ENCODE measurements at regions not wholly inside any gene's neighbourhood (a gene's known extent, or its start where the extent isn't known, plus 50 kb on each side); places are given as distances from the start of the nearest gene placed in this dataset.
"Not testable (repeated sequence)": the region's sequence is repeated elsewhere in the genome, so short reads cannot be mapped to it uniquely, and the experiment has no call there.

DNA sequence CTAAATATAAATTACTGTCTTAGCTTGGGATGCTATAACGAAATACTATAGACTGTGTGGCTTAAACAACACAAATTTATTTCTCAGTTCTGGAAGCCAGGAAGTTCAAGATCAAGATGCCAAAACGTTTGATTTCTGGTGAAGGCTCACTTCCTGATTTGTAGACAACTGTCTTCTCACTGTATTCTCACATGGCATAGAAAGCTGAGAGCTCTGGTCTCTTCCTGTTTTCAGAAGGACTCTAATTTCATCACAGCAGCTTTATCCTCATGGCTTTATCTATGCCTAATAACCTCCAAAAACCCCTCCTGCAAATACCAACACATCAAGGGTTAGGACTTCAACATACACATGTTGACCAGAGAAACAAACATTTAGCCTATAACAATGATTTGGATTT, 1795.5 kb downstream of the MRPL39 start:
- 4% methylated on average over 2 of the region's 2 CpGs for WGBS
- H3K36me3 ChIP-seq (ENCODE audit: control insufficient read depth in 2 of 2, insufficient read depth in 2 of 2, low read length in 1 of 2): no peaks in the 10 kb centered on the region
- no peaks in the 10 kb centered on the region for H3K27me3 ChIP-seq (ENCODE audit: control insufficient read depth in 2 of 2, insufficient read depth in 1 of 2, low read length in 1 of 2)
- H3K9me3 ChIP-seq (ENCODE audit: control insufficient read depth in 2 of 2, insufficient read depth in 1 of 2, low read length in 1 of 2): no peaks in the 10 kb centered on the region
- no peaks in the 10 kb centered on the region for H3K4me1 ChIP-seq (ENCODE audit: control insufficient read depth in 2 of 2, insufficient read depth in 2 of 2, low read length in 2 of 2)
- no peak for DNase-seq (ENCODE audit: low read depth in 6 of 9, low spot score in 9 of 9)
- H3K4me3 ChIP-seq (ENCODE audit: low read length in 2 of 2): no peak overlapping the region
- H3K27ac ChIP-seq (ENCODE audit: low read depth in 1 of 2, low read length in 1 of 2): no peak overlapping the region

DNA sequence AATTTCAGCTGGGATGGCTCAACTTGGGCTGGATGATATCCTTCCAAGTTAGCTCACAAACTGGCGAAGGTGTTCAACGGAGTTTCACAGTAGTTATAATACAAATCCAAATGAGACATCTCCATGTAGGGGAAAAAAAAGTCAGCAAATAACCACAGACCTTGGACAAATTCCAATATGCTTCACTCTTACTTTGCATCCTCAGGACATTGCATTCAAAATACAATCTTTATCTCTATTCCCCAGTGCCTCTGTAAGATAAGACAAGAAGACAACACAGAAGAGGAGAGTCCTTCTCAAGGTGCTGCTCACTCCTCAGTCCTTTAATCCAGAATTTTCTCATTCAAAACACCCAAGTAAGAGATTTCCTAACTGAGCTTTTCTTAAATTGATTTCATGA, 1797.7 kb downstream of the MRPL39 start:
- Histone ChIP-seq H3K9me3 (ENCODE audit: control insufficient read depth in 2 of 2, insufficient read depth in 1 of 2, low read length in 1 of 2) (no peaks in the 10 kb centered on the region), H3K36me3 (ENCODE audit: control insufficient read depth in 2 of 2, insufficient read depth in 2 of 2, low read length in 1 of 2) (no peaks in the 10 kb centered on the region), H3K27ac (ENCODE audit: low read depth in 1 of 2, low read length in 1 of 2) (no peak overlapping the region), H3K27me3 (ENCODE audit: control insufficient read depth in 2 of 2, insufficient read depth in 1 of 2, low read length in 1 of 2) (no peaks in the 10 kb centered on the region), H3K4me1 (ENCODE audit: control insufficient read depth in 2 of 2, insufficient read depth in 2 of 2, low read length in 2 of 2) (no peaks in the 10 kb centered on the region), H3K4me3 (ENCODE audit: low read length in 2 of 2) (no peak overlapping the region)
- DNase-seq (ENCODE audit: low read depth in 6 of 9, low spot score in 9 of 9): no peak
- WGBS: 78% methylated on average over 2 of the region's 2 CpGs

DNA sequence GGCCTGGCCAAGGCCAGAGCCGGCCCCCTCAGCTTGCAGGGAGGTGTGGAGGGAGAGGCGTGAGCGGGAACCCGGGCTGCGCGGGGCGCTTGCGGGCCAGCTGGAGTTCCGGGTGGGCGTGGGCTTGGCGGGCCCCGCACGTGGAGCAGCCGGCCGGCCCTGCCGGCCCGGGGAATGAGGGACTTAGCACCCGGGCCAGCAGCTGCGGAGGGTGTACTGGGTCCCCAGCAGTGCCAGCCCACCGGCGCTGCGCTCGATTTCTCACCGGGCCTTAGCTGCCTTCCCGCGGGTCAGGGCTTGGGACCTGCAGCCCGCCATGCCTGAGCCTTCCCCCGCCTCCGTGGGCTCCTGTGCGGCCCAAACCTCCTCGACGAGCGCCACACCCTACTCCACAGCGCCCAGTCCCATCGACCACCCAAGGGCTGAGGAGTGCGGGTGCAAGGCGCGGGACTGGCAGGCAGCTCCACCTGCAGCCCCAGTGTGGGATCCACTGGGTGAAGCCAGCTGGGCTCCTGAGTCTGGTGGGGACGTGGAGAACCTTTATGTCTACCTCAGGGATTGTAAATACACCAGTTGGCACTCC, 1800.2 kb downstream of the MRPL39 start:
- not testable (repeated sequence) for DNase-seq (ENCODE audit: low read depth in 6 of 9, low spot score in 9 of 9); H3K4me3 ChIP-seq (ENCODE audit: low read length in 2 of 2); H3K27ac ChIP-seq (ENCODE audit: low read depth in 1 of 2, low read length in 1 of 2); H3K36me3 ChIP-seq (ENCODE audit: control insufficient read depth in 2 of 2, insufficient read depth in 2 of 2, low read length in 1 of 2); H3K4me1 ChIP-seq (ENCODE audit: control insufficient read depth in 2 of 2, insufficient read depth in 2 of 2, low read length in 2 of 2); H3K27me3 ChIP-seq (ENCODE audit: control insufficient read depth in 2 of 2, insufficient read depth in 1 of 2, low read length in 1 of 2); H3K9me3 ChIP-seq (ENCODE audit: control insufficient read depth in 2 of 2, insufficient read depth in 1 of 2, low read length in 1 of 2)
- 96% methylated on average over 39 of the region's 39 CpGs for WGBS

DNA sequence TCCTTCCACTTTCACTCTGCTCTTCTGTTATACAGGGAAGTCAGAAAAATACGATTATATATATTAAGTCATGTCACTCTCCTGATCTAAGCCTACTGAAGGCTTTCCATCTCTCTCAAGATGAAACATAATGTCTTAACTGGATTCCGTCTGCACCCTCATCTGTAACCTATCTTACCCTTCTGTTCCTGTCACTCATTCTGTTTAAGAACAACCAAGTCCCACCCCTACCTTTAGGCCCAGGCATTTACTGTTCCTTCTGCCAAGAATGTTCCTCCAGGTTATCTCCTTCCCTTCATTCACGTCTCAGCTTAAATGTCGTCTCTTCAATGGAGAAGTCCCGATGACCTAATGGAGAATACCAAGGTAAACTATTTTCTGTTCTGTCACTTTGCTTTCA, 1802.4 kb downstream of the MRPL39 start:
- Histone ChIP-seq H3K27ac (ENCODE audit: low read depth in 1 of 2, low read length in 1 of 2) (no peak overlapping the region), H3K4me1 (ENCODE audit: control insufficient read depth in 2 of 2, insufficient read depth in 2 of 2, low read length in 2 of 2) (no peaks in the 10 kb centered on the region), H3K36me3 (ENCODE audit: control insufficient read depth in 2 of 2, insufficient read depth in 2 of 2, low read length in 1 of 2) (no peaks in the 10 kb centered on the region), H3K4me3 (ENCODE audit: low read length in 2 of 2) (no peak overlapping the region), H3K9me3 (ENCODE audit: control insufficient read depth in 2 of 2, insufficient read depth in 1 of 2, low read length in 1 of 2) (no peaks in the 10 kb centered on the region), H3K27me3 (ENCODE audit: control insufficient read depth in 2 of 2, insufficient read depth in 1 of 2, low read length in 1 of 2) (no peaks in the 10 kb centered on the region)
- WGBS: 95% methylated on average over 5 of the region's 5 CpGs
- no peak for DNase-seq (ENCODE audit: low read depth in 6 of 9, low spot score in 9 of 9)

DNA sequence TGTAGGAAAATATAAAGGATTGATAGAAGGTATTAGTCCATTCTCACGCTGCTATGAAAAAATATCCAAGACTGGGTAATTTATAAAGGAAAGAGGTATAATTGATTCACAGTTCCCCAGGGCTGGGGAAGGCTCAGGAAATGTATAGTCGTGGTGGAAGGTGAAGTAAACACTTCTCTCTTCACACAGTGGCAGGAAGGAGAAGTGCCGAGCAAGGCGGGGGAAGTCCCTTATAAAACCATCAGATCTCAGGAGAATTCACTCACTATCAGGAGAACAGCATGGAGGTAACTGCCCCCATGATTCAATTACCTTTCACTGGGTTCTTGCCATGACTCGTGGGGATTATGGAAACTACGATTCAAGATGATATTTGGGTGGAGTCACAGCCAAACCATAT, 1806.0 kb downstream of the MRPL39 start:
- no peak overlapping the region for H3K27ac ChIP-seq (ENCODE audit: low read depth in 1 of 2, low read length in 1 of 2)
- no peaks in the 10 kb centered on the region for H3K36me3 ChIP-seq (ENCODE audit: control insufficient read depth in 2 of 2, insufficient read depth in 2 of 2, low read length in 1 of 2)
- H3K9me3 ChIP-seq (ENCODE audit: control insufficient read depth in 2 of 2, insufficient read depth in 1 of 2, low read length in 1 of 2): peaks cover 0 to 3% of the 10 kb centered on the region in 2 donors
- H3K4me3 ChIP-seq (ENCODE audit: low read length in 2 of 2): no peak overlapping the region
- H3K4me1 ChIP-seq (ENCODE audit: control insufficient read depth in 2 of 2, insufficient read depth in 2 of 2, low read length in 2 of 2): no peaks in the 10 kb centered on the region
- WGBS: 78% methylated on average over 6 of the region's 6 CpGs
- H3K27me3 ChIP-seq (ENCODE audit: control insufficient read depth in 2 of 2, insufficient read depth in 1 of 2, low read length in 1 of 2): no peaks in the 10 kb centered on the region
- DNase-seq (ENCODE audit: low read depth in 6 of 9, low spot score in 9 of 9): no peak

DNA sequence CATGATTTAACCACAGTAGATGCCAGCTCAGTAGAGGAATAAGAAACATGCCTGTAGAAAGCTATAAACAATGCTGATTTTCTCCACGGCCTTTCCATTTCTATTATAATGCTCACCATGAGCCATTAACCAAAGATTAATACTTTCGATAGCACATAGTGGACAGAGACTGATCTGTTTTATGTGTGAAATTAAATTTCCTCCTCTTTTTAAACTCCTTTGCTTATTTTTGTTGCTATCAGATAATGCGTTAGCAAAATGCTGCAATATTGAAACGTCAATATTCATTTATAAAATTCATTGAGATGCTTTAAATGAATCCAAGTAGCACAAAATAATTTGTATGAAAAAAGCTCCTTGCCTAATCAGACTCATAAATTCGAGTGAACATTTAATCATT, 1807.9 kb downstream of the MRPL39 start:
- H3K27ac ChIP-seq (ENCODE audit: low read depth in 1 of 2, low read length in 1 of 2): no peak overlapping the region
- 93% methylated on average over 5 of the region's 5 CpGs for WGBS
- peaks cover 0 to 3% of the 10 kb centered on the region in 2 donors for H3K9me3 ChIP-seq (ENCODE audit: control insufficient read depth in 2 of 2, insufficient read depth in 1 of 2, low read length in 1 of 2)
- no peaks in the 10 kb centered on the region for H3K36me3 ChIP-seq (ENCODE audit: control insufficient read depth in 2 of 2, insufficient read depth in 2 of 2, low read length in 1 of 2)
- no peak for DNase-seq (ENCODE audit: low read depth in 6 of 9, low spot score in 9 of 9)
- H3K4me1 ChIP-seq (ENCODE audit: control insufficient read depth in 2 of 2, insufficient read depth in 2 of 2, low read length in 2 of 2): no peaks in the 10 kb centered on the region
- H3K4me3 ChIP-seq (ENCODE audit: low read length in 2 of 2): no peak overlapping the region
- no peaks in the 10 kb centered on the region for H3K27me3 ChIP-seq (ENCODE audit: control insufficient read depth in 2 of 2, insufficient read depth in 1 of 2, low read length in 1 of 2)

DNA sequence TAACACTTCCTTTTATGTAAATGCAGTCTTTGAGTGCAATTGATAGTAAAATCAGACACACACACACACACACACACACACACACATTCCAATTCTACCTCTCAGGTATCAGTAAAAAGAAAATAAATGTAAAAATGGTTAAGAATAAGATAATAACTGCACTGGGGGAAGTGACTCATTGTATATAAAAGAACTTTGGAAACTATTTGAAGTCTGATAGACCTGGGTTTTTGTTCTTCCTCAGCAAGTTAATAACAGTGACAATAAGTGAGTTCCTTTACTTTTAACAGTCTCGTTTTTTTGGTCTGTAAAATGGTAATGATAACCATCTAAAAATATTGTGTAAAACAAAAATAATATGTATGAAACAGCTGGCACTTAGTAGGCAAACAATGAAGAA, 1815.0 kb downstream of the MRPL39 start:
- Histone ChIP-seq H3K4me1 (ENCODE audit: control insufficient read depth in 2 of 2, insufficient read depth in 2 of 2, low read length in 2 of 2) (no peaks in the 10 kb centered on the region), H3K36me3 (ENCODE audit: control insufficient read depth in 2 of 2, insufficient read depth in 2 of 2, low read length in 1 of 2) (no peaks in the 10 kb centered on the region), H3K9me3 (ENCODE audit: control insufficient read depth in 2 of 2, insufficient read depth in 1 of 2, low read length in 1 of 2) (no peaks in the 10 kb centered on the region), H3K27ac (ENCODE audit: low read depth in 1 of 2, low read length in 1 of 2) (no peak overlapping the region), H3K4me3 (ENCODE audit: low read length in 2 of 2) (no peak overlapping the region), H3K27me3 (ENCODE audit: control insufficient read depth in 2 of 2, insufficient read depth in 1 of 2, low read length in 1 of 2) (no peaks in the 10 kb centered on the region)
- DNase-seq (ENCODE audit: low read depth in 6 of 9, low spot score in 9 of 9): no peak
- 76% methylated on average over 1 of the region's 1 CpG for WGBS

DNA sequence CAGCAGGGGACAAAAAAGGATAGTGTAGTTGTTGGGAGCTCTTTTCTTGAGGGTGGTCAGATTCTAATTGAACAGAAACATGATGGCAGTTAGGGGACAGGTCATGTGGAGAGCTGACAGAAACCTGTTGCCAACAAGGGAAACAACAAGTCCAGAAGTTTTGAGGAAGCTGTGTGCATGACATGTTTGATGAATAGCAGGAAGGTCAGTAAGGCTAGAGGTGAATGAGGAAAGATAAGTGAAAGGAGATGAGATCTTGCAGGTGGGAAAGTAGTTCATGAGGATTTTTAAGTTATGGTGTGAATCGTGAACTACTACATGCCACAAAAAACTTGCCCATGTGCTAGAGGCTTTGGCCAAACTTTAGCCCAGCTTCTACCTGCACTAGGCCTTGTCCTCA, 1817.4 kb downstream of the MRPL39 start:
- WGBS: 67% methylated on average over 1 of the region's 1 CpG
- Histone ChIP-seq H3K27ac (ENCODE audit: low read depth in 1 of 2, low read length in 1 of 2) (no peak overlapping the region), H3K36me3 (ENCODE audit: control insufficient read depth in 2 of 2, insufficient read depth in 2 of 2, low read length in 1 of 2) (no peaks in the 10 kb centered on the region), H3K27me3 (ENCODE audit: control insufficient read depth in 2 of 2, insufficient read depth in 1 of 2, low read length in 1 of 2) (no peaks in the 10 kb centered on the region), H3K4me3 (ENCODE audit: low read length in 2 of 2) (no peak overlapping the region), H3K9me3 (ENCODE audit: control insufficient read depth in 2 of 2, insufficient read depth in 1 of 2, low read length in 1 of 2) (no peaks in the 10 kb centered on the region), H3K4me1 (ENCODE audit: control insufficient read depth in 2 of 2, insufficient read depth in 2 of 2, low read length in 2 of 2) (no peaks in the 10 kb centered on the region)
- DNase-seq (ENCODE audit: low read depth in 6 of 9, low spot score in 9 of 9): no peak

DNA sequence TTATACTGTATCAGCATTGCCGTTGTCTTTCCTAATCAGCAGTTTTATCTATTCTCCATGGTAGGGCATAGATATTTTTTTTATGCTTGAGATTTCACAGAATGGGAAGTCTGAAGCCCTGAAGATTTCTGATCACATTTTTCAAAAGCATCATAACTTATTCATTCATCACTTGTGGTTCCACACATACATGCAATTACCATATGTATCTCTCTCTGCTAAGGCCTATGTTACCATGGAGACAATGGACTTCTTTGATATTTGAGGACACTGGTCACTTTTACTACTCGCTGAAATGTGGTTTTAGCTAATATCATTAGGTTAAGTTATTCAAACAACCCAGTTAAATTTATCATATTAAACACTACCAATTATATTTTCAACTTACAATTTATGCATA, 1827.0 kb downstream of the MRPL39 start:
- Histone ChIP-seq H3K36me3 (ENCODE audit: control insufficient read depth in 2 of 2, insufficient read depth in 2 of 2, low read length in 1 of 2) (no peaks in the 10 kb centered on the region), H3K4me3 (ENCODE audit: low read length in 2 of 2) (no peak overlapping the region), H3K9me3 (ENCODE audit: control insufficient read depth in 2 of 2, insufficient read depth in 1 of 2, low read length in 1 of 2) (no peaks in the 10 kb centered on the region), H3K4me1 (ENCODE audit: control insufficient read depth in 2 of 2, insufficient read depth in 2 of 2, low read length in 2 of 2) (no peaks in the 10 kb centered on the region), H3K27me3 (ENCODE audit: control insufficient read depth in 2 of 2, insufficient read depth in 1 of 2, low read length in 1 of 2) (no peaks in the 10 kb centered on the region), H3K27ac (ENCODE audit: low read depth in 1 of 2, low read length in 1 of 2) (no peak overlapping the region)
- DNase-seq (ENCODE audit: low read depth in 6 of 9, low spot score in 9 of 9): no peak
- WGBS: 94% methylated on average over 2 of the region's 2 CpGs

DNA sequence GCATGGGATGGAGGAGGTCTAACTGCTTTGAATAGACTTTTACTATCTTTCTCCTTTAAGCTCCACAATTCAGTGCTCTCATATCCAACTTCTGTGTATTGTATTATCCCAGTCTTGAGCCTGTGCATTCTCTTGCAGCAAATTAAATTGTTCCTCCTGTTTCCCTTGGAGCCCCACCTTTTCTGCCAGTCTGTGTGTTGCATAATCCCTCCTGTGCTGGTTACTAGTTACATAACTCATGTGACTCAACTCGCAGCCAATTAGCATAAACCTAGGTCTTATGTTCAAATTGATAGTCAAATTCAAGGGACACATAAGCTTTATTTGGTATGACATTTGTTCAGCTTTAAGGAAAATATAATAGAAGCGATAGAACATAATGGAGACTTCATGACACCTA, 1863.5 kb downstream of the MRPL39 start:
- 98% methylated on average over 2 of the region's 2 CpGs for WGBS

More for the DNA sequence above, 1863.5 kb downstream of the MRPL39 start:
- DNase-seq (ENCODE audit: low read depth in 6 of 9, low spot score in 9 of 9): no peak
- Histone ChIP-seq H3K4me1 (ENCODE audit: control insufficient read depth in 2 of 2, insufficient read depth in 2 of 2, low read length in 2 of 2) (no peaks in the 10 kb centered on the region), H3K27me3 (ENCODE audit: control insufficient read depth in 2 of 2, insufficient read depth in 1 of 2, low read length in 1 of 2) (no peaks in the 10 kb centered on the region), H3K9me3 (ENCODE audit: control insufficient read depth in 2 of 2, insufficient read depth in 1 of 2, low read length in 1 of 2) (peaks cover 0 to 4% of the 10 kb centered on the region in 2 donors), H3K4me3 (ENCODE audit: low read length in 2 of 2) (no peak overlapping the region), H3K36me3 (ENCODE audit: control insufficient read depth in 2 of 2, insufficient read depth in 2 of 2, low read length in 1 of 2) (no peaks in the 10 kb centered on the region), H3K27ac (ENCODE audit: low read depth in 1 of 2, low read length in 1 of 2) (no peak overlapping the region)
